ENCODE measurements at regions not wholly inside any gene's neighbourhood (a gene's known extent, or its start where the extent isn't known, plus 50 kb on each side); places are given as distances from the start of the nearest gene placed in this dataset.

DNA sequence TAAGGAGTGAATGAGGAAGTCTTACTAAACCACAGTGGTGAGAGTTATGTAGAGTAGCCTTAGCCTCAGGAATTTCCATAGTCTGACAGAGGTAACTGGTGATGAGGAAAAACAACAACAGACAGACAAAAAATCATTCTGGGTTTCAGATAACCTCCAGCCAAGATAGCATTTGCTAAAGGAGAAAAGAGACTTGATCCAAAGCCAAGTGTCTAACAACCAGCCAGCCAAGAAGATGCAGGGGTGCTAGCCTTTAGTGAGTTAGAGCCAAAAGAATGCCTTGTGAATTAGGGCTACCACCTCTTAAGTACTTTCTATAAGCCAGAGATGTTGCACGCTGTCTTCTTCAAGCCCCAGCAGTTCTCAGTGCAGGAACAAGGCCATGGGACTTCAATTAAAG, 478.0 kb upstream of the CPEB2 start:
- H3K4me3 ChIP-seq = no peak overlapping the region
- H3K27ac ChIP-seq = no peak overlapping the region

DNA sequence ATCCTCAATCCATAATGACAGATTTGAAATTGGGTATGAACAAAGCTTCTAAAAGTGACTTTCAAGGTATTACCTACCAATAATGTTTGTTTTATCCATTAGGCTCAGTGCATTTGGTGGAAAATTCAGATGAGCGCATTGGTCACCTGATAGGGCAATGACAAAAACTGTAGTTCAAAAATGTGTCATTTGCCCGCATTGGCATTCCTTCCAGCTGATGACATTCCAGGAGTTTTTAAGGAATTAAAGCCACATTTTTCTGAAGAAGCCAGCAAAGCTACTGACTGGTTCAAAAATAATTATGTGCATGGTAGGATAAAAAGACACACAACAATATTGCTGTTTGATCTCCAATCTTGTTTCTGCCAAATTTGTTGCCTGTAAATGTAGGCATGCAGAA, 473.4 kb upstream of the CPEB2 start:
- Histone ChIP-seq H3K27ac (no peak overlapping the region), H3K4me3 (no peak overlapping the region)

DNA sequence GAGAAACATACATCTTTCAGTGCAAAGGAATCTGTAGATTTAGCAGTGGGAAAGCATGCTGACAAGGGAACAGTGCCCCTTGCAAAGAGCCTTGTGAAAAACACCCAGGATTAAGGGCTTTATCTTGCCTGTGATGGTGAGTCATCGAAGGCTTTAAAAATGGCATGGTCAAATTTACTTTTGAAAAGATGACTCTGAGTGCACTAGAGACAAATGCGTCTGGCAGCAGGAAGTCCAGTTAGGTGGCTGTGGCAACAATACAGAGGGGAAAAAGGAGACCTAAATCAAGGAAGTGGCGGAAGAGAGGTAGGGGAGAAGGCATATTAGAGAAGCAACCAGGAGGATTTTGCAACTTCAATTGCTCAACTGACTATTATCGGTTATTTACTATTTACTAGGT, 472.6 kb upstream of the CPEB2 start:
- H3K4me3 ChIP-seq = no peak overlapping the region
- H3K27ac ChIP-seq = no peak overlapping the region

DNA sequence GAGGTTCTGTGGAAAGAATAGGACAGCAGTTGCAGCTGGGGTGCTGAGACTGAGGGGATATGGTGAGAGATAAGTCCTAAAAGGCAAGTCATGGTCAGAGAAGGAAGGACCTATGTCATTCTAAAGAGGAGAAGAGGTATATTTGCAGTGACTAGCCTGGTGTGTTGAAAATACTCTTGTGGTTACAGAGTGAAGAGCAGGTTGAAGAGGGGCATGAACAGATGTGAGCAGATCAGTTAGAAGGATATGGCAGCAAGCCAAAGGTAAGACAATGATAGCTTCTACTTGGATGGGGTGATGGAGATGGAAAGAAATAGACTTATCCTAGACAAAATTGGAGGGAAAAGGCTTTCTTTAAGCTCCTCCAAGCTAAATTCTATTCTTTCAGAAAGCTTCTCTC, 469.8 kb upstream of the CPEB2 start:
- Histone ChIP-seq H3K4me3 (no peak overlapping the region), H3K27ac (no peak overlapping the region)

DNA sequence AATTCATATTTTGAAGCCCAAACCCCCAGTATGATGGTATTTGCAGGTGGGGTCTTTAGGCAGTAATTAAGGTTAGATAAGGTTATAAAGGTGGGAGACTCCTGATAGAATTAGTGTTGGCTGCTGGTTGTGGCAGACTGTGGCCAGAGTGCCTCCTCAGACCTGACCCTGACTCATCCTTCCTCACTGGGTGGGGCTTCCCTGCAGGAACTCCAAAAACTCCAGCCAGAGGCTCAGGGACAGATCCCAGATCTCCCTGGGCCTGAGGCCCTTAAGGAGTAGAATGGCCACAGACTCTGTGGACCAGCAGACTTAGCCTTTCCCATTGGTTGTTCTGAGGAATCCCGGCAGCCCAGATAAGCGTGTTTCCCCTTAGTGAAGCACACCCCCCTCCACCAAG, 463.0 kb upstream of the CPEB2 start:
- no peak overlapping the region for H3K4me3 ChIP-seq

DNA sequence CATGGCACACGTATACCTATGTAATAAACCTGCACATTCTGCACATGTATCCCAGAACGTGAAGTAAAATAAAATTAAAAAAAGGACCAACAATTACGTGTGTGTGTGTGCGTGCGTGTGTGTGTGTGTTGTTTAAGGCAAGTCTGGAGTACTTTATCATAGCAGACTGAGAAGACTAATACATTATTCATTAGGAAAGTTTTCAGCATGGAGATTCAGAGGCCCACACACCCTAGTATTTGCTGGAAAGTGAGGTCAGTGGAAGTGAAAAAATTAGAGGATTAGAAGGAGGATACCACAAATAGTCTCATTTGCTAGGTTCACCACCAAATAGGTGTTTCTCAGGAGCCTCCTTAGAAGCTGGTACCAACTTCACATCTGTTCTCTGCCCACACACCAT, 457.1 kb upstream of the CPEB2 start:
- H3K27ac ChIP-seq = no peak overlapping the region
- no peak overlapping the region for H3K4me3 ChIP-seq

More for the DNA sequence above, 463.0 kb upstream of the CPEB2 start:
- H3K27ac ChIP-seq = no peak overlapping the region

DNA sequence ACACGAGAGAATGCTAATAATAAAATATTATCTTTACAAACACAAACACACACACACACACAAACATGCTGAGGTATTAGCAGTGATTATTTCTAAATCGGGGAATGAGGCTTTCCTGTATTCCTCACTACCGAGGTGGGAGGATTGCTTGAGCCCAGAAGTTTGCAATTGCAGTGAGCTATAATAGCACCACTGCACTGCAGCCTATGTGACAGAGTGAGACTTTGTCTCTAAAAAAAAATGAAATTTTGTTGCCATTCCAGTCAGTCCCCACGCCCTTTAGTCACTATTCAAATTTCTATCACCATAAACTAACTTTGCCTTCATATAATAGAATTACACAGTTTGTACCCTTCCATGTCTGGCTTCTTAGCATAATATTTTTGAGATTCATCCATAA, 456.5 kb upstream of the CPEB2 start:
- no peak overlapping the region for H3K4me3 ChIP-seq

DNA sequence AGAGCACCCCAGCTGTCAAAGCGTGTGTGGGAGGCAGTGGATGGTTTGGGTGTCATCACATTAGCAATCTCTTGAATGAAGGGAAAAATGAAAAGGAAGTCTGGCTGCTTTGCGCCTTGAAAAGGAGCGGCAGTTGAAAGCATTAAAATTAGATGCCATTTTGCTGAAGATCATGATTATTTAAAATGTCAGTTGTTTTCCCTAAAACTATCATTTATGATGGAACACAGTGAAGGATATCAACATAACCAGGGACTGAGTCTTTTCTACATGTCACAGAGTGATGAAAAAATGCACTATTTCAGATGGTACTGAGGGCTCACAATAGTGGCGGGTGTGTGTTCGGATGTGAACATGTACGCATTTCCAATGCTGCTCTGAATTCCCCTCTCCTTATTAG, 450.2 kb upstream of the CPEB2 start:
- H3K27ac ChIP-seq = no peak overlapping the region
- no peak overlapping the region for H3K4me3 ChIP-seq

More for the DNA sequence above, 456.5 kb upstream of the CPEB2 start:
- H3K27ac ChIP-seq = no peak overlapping the region

DNA sequence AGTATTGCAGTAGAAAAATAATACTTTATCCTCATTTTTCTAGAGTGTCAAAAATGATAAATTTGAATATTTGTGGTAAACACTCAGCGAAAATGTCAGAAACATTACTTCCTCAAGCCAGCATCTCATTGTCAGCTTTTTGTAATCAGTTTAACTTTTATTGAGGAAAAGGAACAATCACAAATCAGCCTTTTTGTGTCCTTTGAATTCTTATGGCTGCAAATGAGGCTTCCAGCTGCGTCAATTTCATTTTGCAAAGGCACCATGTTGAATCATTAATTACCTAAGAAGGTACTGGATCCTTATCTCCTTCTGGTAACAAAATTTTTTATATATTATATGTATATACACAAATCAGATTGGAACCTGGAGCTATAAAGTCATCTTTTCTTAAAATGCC, 442.6 kb upstream of the CPEB2 start:
- Histone ChIP-seq H3K4me3 (no peak overlapping the region), H3K27ac (no peak overlapping the region)

DNA sequence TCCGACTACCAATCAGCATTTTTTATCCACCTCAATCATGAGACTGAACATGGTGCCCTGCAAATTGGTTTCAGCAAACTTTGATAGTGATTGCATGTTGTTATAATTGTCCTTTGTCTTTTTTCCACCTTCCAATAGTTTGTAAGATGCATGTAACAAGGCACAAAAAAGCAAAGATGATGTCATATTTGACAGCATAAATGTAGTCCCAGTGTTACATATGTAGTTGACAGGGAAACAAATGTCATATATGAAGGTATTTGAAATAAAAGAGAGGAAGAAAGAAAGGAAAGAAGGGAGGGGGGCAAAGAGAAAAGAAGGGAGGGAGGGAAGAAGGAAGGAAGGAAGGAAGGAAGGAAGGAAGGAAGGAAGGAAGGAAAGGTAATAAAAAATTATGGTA, 441.7 kb upstream of the CPEB2 start:
- Histone ChIP-seq H3K27ac (no peak overlapping the region), H3K4me3 (no peak overlapping the region)

DNA sequence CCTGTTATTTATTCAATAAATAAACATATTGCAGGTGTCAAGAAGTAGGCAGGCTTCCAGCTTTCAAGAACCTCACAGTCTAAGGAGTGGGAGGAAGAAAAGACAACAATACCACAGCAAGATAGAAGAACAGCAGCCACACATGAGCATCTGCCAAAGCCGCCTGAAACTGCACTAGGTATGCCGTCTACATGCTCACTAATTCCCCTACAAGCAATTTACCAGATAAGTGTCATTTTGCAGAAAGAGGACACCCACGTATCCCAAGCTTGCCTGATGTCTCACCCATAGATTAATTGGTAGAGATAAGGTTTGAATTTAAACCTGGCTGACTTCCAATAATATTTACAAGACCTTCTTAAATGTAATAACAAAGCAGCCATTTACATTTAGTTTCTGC, 439.4 kb upstream of the CPEB2 start:
- Histone ChIP-seq H3K4me3 (no peak overlapping the region), H3K27ac (no peak overlapping the region)

DNA sequence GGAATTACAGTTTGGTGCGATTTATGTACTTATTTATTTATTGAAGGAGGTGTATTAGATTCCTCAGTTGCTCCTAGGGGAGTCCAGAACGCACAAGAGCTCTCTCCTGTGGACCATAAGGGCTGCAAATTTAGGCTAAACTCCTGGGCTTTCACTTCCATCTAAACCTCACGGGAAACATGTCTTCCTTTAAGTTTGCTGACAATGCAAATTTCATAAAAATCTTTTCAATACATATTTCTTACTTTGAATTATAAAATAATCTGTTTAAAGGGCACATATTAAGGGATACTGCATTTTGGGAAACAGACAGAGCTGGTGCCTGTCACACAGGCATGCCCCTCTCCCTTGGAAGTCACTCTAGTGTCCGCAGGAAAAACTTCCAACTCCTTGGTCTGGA, 438.0 kb upstream of the CPEB2 start:
- Histone ChIP-seq H3K27ac (no peak overlapping the region), H3K4me3 (no peak overlapping the region)

DNA sequence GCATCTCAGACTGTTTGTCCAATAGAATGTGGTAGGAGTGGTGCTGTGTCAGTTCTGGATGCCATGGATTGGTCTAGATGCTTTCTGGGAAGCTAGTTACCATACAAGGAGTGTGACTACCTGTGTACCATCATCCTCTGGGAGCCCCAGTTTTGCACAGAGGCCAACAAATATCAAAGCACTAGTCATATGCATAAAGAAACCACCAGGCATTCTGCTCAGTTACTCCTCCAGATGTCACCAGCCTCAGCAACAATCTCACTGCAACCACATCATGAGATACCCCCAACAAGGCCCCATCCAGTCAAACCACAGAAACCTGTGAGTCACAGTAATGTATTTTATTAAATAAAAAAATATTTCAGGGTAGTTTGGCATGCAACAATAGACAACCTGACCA, 435.8 kb upstream of the CPEB2 start:
- Histone ChIP-seq H3K4me3 (no peak overlapping the region), H3K27ac (no peak overlapping the region)

DNA sequence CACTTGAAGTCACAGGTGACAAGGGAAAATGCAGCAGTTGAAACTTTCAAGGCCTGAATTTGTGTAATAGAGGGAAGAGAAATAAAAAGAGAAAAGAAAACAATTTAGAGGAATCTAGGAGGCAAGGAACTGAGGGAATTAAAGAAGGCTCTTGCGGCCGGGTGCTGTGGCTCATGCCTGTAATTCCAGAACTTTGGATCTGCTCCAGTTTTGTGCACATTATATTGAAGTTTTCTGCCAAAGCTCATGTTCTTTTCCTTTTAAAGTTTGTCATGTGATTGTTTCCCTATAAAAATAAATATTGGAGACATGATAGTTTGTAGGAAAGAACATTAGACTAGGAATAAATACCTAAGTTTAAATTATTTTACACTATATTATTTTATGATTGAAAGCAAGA, 433.9 kb upstream of the CPEB2 start:
- H3K4me3 ChIP-seq = no peak overlapping the region
- H3K27ac ChIP-seq = no peak overlapping the region

DNA sequence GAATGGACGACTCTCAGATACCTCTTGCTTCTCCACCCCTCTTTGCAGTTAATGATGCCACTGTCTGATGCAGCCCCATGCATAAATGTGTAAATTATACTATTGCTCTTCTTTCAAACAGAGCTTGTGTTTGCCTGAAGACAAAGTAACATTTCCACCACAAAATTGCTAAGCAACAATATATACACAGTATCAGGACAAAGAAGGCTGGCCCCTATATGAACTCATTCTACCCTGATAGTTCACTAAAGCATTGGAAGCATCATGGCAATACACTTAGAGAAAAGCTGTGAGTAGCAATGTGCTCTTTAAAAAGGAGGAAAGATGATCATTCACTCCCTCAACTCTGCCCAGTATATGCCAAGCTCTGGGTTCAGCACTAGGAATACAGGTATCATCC, 427.0 kb upstream of the CPEB2 start:
- Histone ChIP-seq H3K27ac (no peak overlapping the region), H3K4me3 (no peak overlapping the region)

DNA sequence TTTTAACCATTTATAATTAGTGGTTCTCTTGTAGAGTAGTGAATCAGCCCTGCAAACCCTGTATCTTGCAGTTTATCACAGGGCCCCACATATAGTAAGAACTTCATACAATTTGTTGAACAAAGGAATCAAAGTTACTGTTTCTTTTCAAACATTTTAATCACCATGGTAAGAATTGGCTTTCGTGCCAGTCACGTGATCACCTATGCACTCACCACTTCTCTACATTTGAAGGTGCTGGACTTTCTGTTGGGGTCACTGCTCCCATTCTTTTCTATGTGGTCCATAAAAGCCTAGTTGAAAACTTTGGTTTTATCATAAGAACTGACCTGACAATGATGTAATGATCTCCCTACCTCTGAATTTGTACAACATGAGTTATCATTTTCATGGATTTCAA, 426.4 kb upstream of the CPEB2 start:
- H3K4me3 ChIP-seq = no peak overlapping the region
- H3K27ac ChIP-seq = no peak overlapping the region

DNA sequence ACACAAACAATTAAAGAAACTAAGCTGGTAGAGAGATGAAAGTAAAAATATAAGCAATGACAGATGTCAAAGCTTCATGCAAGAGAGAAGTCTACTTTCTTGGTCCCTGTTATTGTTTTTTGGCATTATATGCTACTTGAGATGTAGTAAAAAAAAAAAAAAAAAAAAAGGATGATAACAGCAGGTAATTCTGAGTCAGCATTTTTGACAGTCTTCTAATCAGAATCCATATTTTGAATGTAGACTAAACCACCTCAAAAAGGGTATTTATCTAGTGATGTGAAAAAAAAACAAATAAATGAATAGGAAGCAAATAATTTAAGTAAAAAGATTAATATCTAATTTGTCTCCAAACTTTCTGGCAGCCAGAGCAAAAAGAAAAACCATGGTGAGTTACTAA, 422.2 kb upstream of the CPEB2 start:
- no peak overlapping the region for H3K27ac ChIP-seq
- H3K4me3 ChIP-seq = no peak overlapping the region

DNA sequence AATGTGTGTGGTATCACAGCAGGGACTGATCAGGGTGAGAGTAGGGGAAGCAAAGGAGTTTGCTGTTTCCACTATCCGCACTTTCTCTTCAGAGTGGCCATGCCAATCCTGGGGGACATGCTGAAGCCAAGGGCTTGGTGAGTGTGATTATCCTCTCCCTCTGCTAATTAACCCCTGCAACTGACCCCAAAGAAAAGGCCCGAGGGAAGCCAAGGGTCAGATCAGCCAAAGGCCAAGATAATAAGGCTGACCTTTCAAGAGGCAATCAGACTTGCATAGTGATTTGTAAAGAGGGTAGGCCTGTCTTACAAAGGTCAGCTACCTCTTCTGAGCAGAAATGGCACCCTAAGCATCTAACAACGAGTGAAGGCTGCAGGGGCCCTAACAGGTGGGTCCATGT, 420.5 kb upstream of the CPEB2 start:
- no peak overlapping the region for H3K4me3 ChIP-seq
- no peak overlapping the region for H3K27ac ChIP-seq

DNA sequence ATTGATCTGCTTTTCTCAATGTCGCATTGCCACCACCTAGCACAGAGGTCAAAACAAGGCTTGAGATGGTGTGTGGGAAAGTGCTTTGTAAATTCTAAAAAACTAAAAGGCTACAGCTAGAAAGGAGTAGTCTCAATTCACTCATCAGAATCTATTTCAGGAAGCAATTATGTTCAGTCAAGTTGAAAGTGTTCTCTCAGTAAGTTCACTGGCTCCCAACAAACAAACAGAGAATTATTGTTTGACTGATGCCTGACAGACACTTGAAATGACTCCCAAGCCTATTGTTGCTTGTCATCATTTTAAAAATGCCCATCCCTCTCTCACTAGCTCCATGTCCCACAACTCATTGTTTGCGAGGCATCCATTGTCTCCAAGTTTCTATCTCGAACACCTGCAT, 419.6 kb upstream of the CPEB2 start:
- no peak overlapping the region for H3K27ac ChIP-seq
- H3K4me3 ChIP-seq = no peak overlapping the region

DNA sequence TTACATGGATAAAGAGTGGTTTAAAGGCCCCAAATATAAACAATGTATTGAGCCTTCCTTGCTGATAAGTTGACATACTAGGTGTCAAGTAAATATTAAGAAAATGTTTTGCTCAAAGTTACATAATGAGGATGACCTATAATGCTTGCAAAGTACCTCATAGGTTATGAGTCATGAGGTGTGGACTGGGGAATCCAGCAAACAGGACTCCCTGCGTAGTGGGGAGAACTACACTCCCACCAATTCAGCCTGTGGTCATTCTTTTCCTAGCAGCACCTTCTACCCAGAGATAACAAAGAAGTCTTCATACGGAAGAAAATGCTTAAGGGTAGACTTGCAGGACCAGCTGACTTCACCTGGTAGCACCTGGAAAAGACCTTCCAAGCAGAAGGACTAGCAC, 418.9 kb upstream of the CPEB2 start:
- H3K4me3 ChIP-seq = no peak overlapping the region
- no peak overlapping the region for H3K27ac ChIP-seq

DNA sequence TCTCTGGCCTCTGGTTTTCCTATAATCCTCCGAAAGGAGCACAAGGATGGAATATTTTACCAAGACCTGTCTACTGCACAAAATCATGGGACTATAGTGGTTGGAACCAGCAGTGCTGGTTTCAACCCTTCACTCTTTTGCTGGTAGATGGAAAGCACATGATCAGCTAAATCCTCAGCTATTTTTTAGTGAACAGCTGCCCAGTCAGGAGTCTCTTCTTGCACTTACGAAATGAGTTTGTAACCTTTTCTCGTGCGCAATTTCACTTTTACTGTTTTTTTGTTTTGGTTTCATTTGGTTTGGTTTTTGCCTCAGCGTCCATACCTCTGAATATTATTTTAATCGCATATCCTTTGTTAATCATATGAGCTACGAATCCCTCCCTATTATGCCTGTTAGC, 418.5 kb upstream of the CPEB2 start:
- Histone ChIP-seq H3K4me3 (no peak overlapping the region), H3K27ac (no peak overlapping the region)

DNA sequence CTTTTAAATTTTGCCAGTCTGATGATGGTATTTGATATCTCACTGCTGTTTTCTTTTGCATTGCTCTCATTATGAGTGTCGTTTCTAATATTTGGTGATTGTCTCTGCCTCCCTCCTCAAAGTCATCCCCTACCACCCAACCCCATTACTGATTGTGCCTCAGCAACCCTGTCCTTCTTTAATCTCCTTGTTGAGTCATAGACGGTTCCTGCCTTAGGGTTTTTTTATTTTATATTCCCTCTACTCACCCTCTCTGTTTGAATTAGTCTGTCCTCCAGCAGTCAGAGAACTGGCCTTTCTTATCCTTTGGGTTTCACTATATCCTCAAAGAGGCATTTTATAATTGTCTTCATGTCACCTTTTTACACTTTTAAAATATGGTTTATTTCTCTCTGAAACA, 409.3 kb upstream of the CPEB2 start:
- Histone ChIP-seq H3K4me3 (no peak overlapping the region), H3K27ac (no peak overlapping the region)

DNA sequence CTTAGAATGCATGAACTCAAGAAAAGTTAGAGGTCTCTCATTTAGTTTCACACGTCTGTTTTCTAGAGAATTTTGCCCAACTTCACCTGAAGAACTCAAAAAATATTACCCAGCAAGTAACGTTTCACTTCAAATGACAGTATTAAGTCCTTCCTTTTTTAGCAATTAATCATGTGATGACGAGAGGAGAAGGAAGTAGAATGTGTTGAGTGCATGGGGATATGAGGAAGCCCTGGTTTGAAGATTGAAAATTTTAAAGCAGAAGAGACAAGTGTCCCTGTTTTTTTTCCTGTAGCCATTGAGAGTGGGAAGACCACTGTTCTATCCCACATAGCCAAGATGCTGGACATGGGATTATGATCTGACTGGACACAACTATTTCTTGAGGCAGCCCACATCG, 406.3 kb upstream of the CPEB2 start:
- H3K4me3 ChIP-seq = no peak overlapping the region
- H3K27ac ChIP-seq = no peak overlapping the region

Data from skin epidermis (tissue), 12 donors.